ENCODE measurements at regions not wholly inside any gene's neighbourhood (a gene's known extent, or its start where the extent isn't known, plus 50 kb on each side); places are given as distances from the start of the nearest gene placed in this dataset.

GRCh38 chr9:16157651-16158050 is 604.8 kb downstream of the CCDC171 start:
- DNase-seq (ENCODE audit: low read depth), result no peak

- DNase-seq (ENCODE audit: low read depth), result no peak
Observed at GRCh38 chr9:16158093-16158492, 605.2 kb downstream of the CCDC171 start.

GRCh38 chr9:16161483-16161882 is 608.6 kb downstream of the CCDC171 start:
- DNase-seq (ENCODE audit: low read depth), result no peak

GRCh38 chr9:16170119-16170518 is 617.3 kb downstream of the CCDC171 start:
- no peak for DNase-seq (ENCODE audit: low read depth)

GRCh38 chr9:16171911-16172310 is 619.1 kb downstream of the CCDC171 start:
- DNase-seq (ENCODE audit: low read depth), result no peak

- no peak for DNase-seq (ENCODE audit: low read depth)
Observed at GRCh38 chr9:16172796-16173195, 620.0 kb downstream of the CCDC171 start.

GRCh38 chr9:16174915-16175314 is 622.1 kb downstream of the CCDC171 start:
- no peak for DNase-seq (ENCODE audit: low read depth)

- DNase-seq (ENCODE audit: low read depth), result no peak
Observed at GRCh38 chr9:16175461-16175860, 622.6 kb downstream of the CCDC171 start.

GRCh38 chr9:16178294-16178693 is 625.5 kb downstream of the CCDC171 start:
- DNase-seq (ENCODE audit: low read depth), result no peak

- DNase-seq (ENCODE audit: low read depth), result no peak
Observed at GRCh38 chr9:16179566-16179965, 626.7 kb downstream of the CCDC171 start.

- DNase-seq (ENCODE audit: low read depth), result no peak
Observed at GRCh38 chr9:16180091-16180490, 627.2 kb downstream of the CCDC171 start.

- DNase-seq (ENCODE audit: low read depth), result no peak
Observed at GRCh38 chr9:16180546-16180945, 627.7 kb downstream of the CCDC171 start.

- no peak for DNase-seq (ENCODE audit: low read depth)
Observed at GRCh38 chr9:16181539-16181938, 628.7 kb downstream of the CCDC171 start.

- DNase-seq (ENCODE audit: low read depth), result no peak
Observed at GRCh38 chr9:16182784-16183183, 629.9 kb downstream of the CCDC171 start.

GRCh38 chr9:16184964-16185646 is 632.3 kb downstream of the CCDC171 start:
- DNase-seq (ENCODE audit: low read depth), result no peak

- no peak for DNase-seq (ENCODE audit: low read depth)
Observed at GRCh38 chr9:16191191-16191590, 638.3 kb downstream of the CCDC171 start.

GRCh38 chr9:16191691-16192402 is 639.0 kb downstream of the CCDC171 start:
- DNase-seq (ENCODE audit: low read depth), result peak; percentile 28

GRCh38 chr9:16192403-16193017 is 639.7 kb downstream of the CCDC171 start:
- DNase-seq (ENCODE audit: low read depth), result no peak

GRCh38 chr9:16193066-16193465 is 640.2 kb downstream of the CCDC171 start:
- DNase-seq (ENCODE audit: low read depth), result no peak

GRCh38 chr9:16196206-16196605 is 643.4 kb downstream of the CCDC171 start:
- no peak for DNase-seq (ENCODE audit: low read depth)

- no peak for DNase-seq (ENCODE audit: low read depth)
Observed at GRCh38 chr9:16197578-16198370, 644.9 kb downstream of the CCDC171 start.

- no peak for DNase-seq (ENCODE audit: low read depth)
Observed at GRCh38 chr9:16198996-16199395, 646.2 kb downstream of the CCDC171 start.

Measured in stimulated activated CD8-positive, alpha-beta memory T cell treated with anti-CD3 and anti-CD28 coated beads, Interleukin-15, amount 100 ng/mL, for 24 hours (primary cell).